PC-3 (cell line): ENCODE measurements at regions not wholly inside any gene's neighbourhood (a gene's known extent, or its start where the extent isn't known, plus 50 kb on each side); places are given as distances from the start of the nearest gene placed in this dataset.

Experiments
- ATAC-seq: fragments of 200-7000 bp; cut with Tn5 transposase; 2 replicates; pipeline ENCODE4 v1.9.1; 2020; ENCODE audit warnings: mild to moderate bottlenecking, moderate library complexity
- BruUV-seq: library from RNA; stranded (reverse); fragments of 400-500 nt; replicated peaks from 2 replicates; lab custom pipeline; 2021; lab: Mats Ljungman, UMichigan
- CTCF ChIA-PET: fragments of 300-600 bp; sonication (Branson Sonifier 250); formaldehyde crosslinking; loops from one replicate; lab custom pipeline; 2022; ENCODE audit warnings: antibody characterized with exemption; lab: Charles Lee
- POLR2A ChIA-PET: fragments of 300-600 bp; sonication (Branson Sonifier 250); formaldehyde crosslinking; loops from one replicate; lab custom pipeline; 2022; ENCODE audit warnings: antibody characterized with exemption; ENCODE audit not compliant: unreplicated experiment; lab: Charles Lee
- DNase-seq: peaks from one replicate; pipeline ENCODE4 v3.0.0-alpha.2; 2015
- H2AFZ ChIP-seq: fragments of 300-600 bp; sonication (generic); 2 replicates; pipeline ENCODE4 v1.6.0; 2016; ENCODE audit warnings: antibody characterized with exemption, low read length
- H3F3A ChIP-seq: fragments of 300-600 bp; sonication (generic); one replicate; pipeline ENCODE4 v1.6.0; 2017; ENCODE audit warnings: antibody characterized with exemption, low read length, control low read depth, mild to moderate bottlenecking; ENCODE audit not compliant: unreplicated experiment
- H3K27ac ChIP-seq: fragments of 300-600 bp; sonication (generic); 2 replicates; pipeline ENCODE4 v1.5.1; 2016; ENCODE audit warnings: mild to moderate bottlenecking, low read length
- H3K27me3 ChIP-seq: fragments of 300-600 bp; sonication (generic); 2 replicates; pipeline ENCODE4 v1.6.1; 2016; ENCODE audit warnings: low read length, mixed read lengths
- H3K36me3 ChIP-seq: fragments of 300-600 bp; sonication (generic); 2 replicates; pipeline ENCODE4 v1.6.1; 2016; ENCODE audit warnings: low read depth, mixed run types, low read length, mixed read lengths
- H3K4me1 ChIP-seq: fragments of 300-600 bp; sonication (generic); 2 replicates; pipeline ENCODE4 v1.5.1; 2016; ENCODE audit warnings: low read length; ENCODE audit not compliant: insufficient read depth
- H3K4me2 ChIP-seq: fragments of 300-600 bp; sonication (generic); 2 replicates; pipeline ENCODE4 v1.6.0; 2016; ENCODE audit warnings: low read length
- H3K4me3 ChIP-seq: fragments of 300-600 bp; sonication (generic); 2 replicates; pipeline ENCODE4 v1.5.1; 2016; ENCODE audit warnings: mild to moderate bottlenecking, low read length, mixed read lengths
- H3K79me2 ChIP-seq: fragments of 300-600 bp; sonication (generic); 2 replicates; pipeline ENCODE4 v1.6.1; 2017; ENCODE audit warnings: low read length, mixed read lengths
- H3K9ac ChIP-seq: fragments of 300-600 bp; sonication (generic); 2 replicates; pipeline ENCODE4 v1.6.0; 2016; ENCODE audit warnings: mild to moderate bottlenecking, low read length
- H3K9me2 ChIP-seq: fragments of 300-600 bp; sonication (generic); replicated peaks from 2 replicates; pipeline ENCODE4 v1.6.1; 2016; ENCODE audit warnings: mixed run types, low read length, mixed read lengths
- H3K9me3 ChIP-seq: fragments of 300-600 bp; sonication (generic); 2 replicates; pipeline ENCODE4 v1.6.1; 2016; ENCODE audit warnings: low read length, mixed read lengths
- H4K20me1 ChIP-seq: fragments of 300-600 bp; sonication (generic); 2 replicates; pipeline ENCODE4 v1.6.1; 2016; ENCODE audit warnings: low read length, mixed read lengths
- EZH2 ChIP-seq: fragments of 300-600 bp; sonication (generic); IDR thresholded peaks from one replicate; pipeline ENCODE4 v1.6.1; 2017; ENCODE audit warnings: antibody characterized with exemption, mild to moderate bottlenecking, low read length; ENCODE audit not compliant: unreplicated experiment
- EZH2phosphoT487 ChIP-seq: fragments of 300-600 bp; sonication (generic); IDR thresholded peaks from 2 replicates; pipeline ENCODE4 v1.6.1; 2018; ENCODE audit warnings: mild to moderate bottlenecking, antibody characterized with exemption, low read length, borderline replicate concordance
- intact Hi-C: fragments of 100-400 bp; cut with micrococcal nuclease; formaldehyde crosslinking; loops from 2 replicates; pipeline ENCODE4 v1.9.0; 2023
- TF ChIP-seq, protein P1 (sequence below): fragments of 300-600 bp; sonication (generic); conservative IDR thresholded peaks from 2 replicates; pipeline ENCODE4 v1.5.1; 2017; ENCODE audit warnings: antibody characterized with exemption, low read depth, mild to moderate bottlenecking, low read length

- H3K27me3 ChIP-seq: peaks cover 17% of the 10 kb centered on the region; the same call in 1 of the 2 replicates
- no peak overlapping the region for H2AFZ ChIP-seq
- no peaks in the 10 kb centered on the region for H3F3A ChIP-seq
- H3K27ac ChIP-seq: no peak overlapping the region
- H3K4me2 ChIP-seq: no peak overlapping the region
- no peaks in the 10 kb centered on the region for H3K9me2 ChIP-seq
- no peaks in the 10 kb centered on the region for H4K20me1 ChIP-seq
- DNase-seq (no peak), ATAC-seq (no peak)
- intact Hi-C loops: no loop called here
- no peak overlapping the region for H3K4me3 ChIP-seq
- no peaks in the 10 kb centered on the region for H3K9me3 ChIP-seq
- POLR2A ChIA-PET: no interaction called here
- no peaks in the 10 kb centered on the region for H3K4me1 ChIP-seq
- H3K9ac ChIP-seq: no peak overlapping the region
- no peaks in the 10 kb centered on the region for H3K36me3 ChIP-seq
- CTCF ChIA-PET: no interaction called here
- TF ChIP-seq EZH2: no peak
- BruUV-seq: no TSS peak
- no peaks in the 10 kb centered on the region for H3K79me2 ChIP-seq
Observed at GRCh38 chr5:179427032-179427675, 81.9 kb upstream of the ADAMTS2 start.

GRCh38 chr5:179422908-179423481, 77.7 kb upstream of the ADAMTS2 start:
- no peak overlapping the region for H3K4me2 ChIP-seq
- no peaks in the 10 kb centered on the region for H4K20me1 ChIP-seq
- no peak overlapping the region for H3K9ac ChIP-seq
- ATAC-seq (no peak), DNase-seq (no peak)
- intact Hi-C loops: no loop called here
- H3K4me1 ChIP-seq: no peaks in the 10 kb centered on the region
- peaks cover 17% of the 10 kb centered on the region; the same call in 1 of the 2 replicates for H3K27me3 ChIP-seq
- no peaks in the 10 kb centered on the region for H3F3A ChIP-seq
- H3K36me3 ChIP-seq: no peaks in the 10 kb centered on the region
- no peaks in the 10 kb centered on the region for H3K79me2 ChIP-seq
- no peak overlapping the region for H2AFZ ChIP-seq
- no peaks in the 10 kb centered on the region for H3K9me3 ChIP-seq
- POLR2A ChIA-PET: no interaction called here
- H3K27ac ChIP-seq: no peak overlapping the region
- TF ChIP-seq EZH2phosphoT487: no peak
- TF ChIP-seq EZH2: no peak
- TF ChIP-seq, protein P1, sequence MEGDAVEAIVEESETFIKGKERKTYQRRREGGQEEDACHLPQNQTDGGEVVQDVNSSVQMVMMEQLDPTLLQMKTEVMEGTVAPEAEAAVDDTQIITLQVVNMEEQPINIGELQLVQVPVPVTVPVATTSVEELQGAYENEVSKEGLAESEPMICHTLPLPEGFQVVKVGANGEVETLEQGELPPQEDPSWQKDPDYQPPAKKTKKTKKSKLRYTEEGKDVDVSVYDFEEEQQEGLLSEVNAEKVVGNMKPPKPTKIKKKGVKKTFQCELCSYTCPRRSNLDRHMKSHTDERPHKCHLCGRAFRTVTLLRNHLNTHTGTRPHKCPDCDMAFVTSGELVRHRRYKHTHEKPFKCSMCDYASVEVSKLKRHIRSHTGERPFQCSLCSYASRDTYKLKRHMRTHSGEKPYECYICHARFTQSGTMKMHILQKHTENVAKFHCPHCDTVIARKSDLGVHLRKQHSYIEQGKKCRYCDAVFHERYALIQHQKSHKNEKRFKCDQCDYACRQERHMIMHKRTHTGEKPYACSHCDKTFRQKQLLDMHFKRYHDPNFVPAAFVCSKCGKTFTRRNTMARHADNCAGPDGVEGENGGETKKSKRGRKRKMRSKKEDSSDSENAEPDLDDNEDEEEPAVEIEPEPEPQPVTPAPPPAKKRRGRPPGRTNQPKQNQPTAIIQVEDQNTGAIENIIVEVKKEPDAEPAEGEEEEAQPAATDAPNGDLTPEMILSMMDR: no peak
- CTCF ChIA-PET: no interaction called here
- H3K4me3 ChIP-seq: no peak overlapping the region
- no TSS peak for BruUV-seq
- H3K9me2 ChIP-seq: no peaks in the 10 kb centered on the region

- Histone ChIP-seq H2AFZ (no peak overlapping the region), H3K4me3 (no peak overlapping the region), H3K4me2 (no peak overlapping the region), H4K20me1 (no peaks in the 10 kb centered on the region), H3F3A (no peaks in the 10 kb centered on the region), H3K79me2 (no peaks in the 10 kb centered on the region), H3K9ac (no peak overlapping the region), H3K27ac (no peak overlapping the region), H3K27me3 (peaks cover 17% of the 10 kb centered on the region; the same call in 1 of the 2 replicates), H3K36me3 (no peaks in the 10 kb centered on the region), H3K9me2 (no peaks in the 10 kb centered on the region), H3K9me3 (no peaks in the 10 kb centered on the region), H3K4me1 (no peaks in the 10 kb centered on the region)
- POLR2A ChIA-PET: no interaction called here
- DNase-seq: no peak
- no peak for ATAC-seq
- BruUV-seq: no TSS peak
- intact Hi-C loops: no loop called here
- no peak for TF ChIP-seq EZH2phosphoT487
- CTCF ChIA-PET: no interaction called here
Observed at GRCh38 chr5:179422213-179422855, 77.1 kb upstream of the ADAMTS2 start.
